ENCODE measurements at regions not wholly inside any gene's neighbourhood (a gene's known extent, or its start where the extent isn't known, plus 50 kb on each side); places are given as distances from the start of the nearest gene placed in this dataset.
"Not testable (repeated sequence)": the region's sequence is repeated elsewhere in the genome, so short reads cannot be mapped to it uniquely, and the experiment has no call there.

DNA sequence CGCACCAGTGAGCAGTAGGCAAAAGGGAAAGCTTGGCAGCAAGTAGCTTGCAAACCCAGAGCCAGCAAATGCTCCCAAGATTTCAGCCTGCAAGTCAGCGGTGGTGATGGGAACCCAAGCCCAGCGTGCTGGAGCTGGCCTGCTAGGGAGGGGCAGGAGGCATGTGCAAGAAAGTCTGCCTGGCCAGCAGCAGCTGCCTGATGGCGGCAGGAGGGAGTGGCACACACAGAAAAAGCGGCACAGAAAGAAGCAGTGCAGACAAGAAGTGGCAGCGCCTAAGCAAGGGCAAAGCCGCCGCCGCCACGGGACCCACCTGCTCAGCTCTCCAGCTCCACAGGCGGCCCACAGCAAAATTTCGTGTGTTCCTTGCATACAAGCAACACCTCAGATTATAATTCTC is 1206.5 kb upstream of the PABPC4L start:
- Mint-ChIP-seq H3K36me3 (ENCODE audit: low read depth) (no peaks in the 10 kb centered on the region), H3K4me3 (no peak overlapping the region), H3K9me3 (peaks cover 30% of the 10 kb centered on the region), H3K27me3 (ENCODE audit: low read depth) (peaks cover 3% of the 10 kb centered on the region), H3K4me1 (peaks cover 12% of the 10 kb centered on the region), H3K27ac (no peak overlapping the region)
- TF ChIP-seq CTCF (IDR thresholded peaks at IDR 0.05; ENCODE audit: unreplicated experiment in 3 of 3) = no peak

- peaks cover 30% of the 10 kb centered on the region for H3K9me3 Mint-ChIP-seq
- not testable (repeated sequence) for H3K36me3 Mint-ChIP-seq (ENCODE audit: low read depth); H3K4me1 Mint-ChIP-seq; H3K27me3 Mint-ChIP-seq (ENCODE audit: low read depth); H3K4me3 Mint-ChIP-seq; H3K27ac Mint-ChIP-seq
Observed at GRCh38 chr4:135406597-135406996, 1205.0 kb upstream of the PABPC4L start.

DNA sequence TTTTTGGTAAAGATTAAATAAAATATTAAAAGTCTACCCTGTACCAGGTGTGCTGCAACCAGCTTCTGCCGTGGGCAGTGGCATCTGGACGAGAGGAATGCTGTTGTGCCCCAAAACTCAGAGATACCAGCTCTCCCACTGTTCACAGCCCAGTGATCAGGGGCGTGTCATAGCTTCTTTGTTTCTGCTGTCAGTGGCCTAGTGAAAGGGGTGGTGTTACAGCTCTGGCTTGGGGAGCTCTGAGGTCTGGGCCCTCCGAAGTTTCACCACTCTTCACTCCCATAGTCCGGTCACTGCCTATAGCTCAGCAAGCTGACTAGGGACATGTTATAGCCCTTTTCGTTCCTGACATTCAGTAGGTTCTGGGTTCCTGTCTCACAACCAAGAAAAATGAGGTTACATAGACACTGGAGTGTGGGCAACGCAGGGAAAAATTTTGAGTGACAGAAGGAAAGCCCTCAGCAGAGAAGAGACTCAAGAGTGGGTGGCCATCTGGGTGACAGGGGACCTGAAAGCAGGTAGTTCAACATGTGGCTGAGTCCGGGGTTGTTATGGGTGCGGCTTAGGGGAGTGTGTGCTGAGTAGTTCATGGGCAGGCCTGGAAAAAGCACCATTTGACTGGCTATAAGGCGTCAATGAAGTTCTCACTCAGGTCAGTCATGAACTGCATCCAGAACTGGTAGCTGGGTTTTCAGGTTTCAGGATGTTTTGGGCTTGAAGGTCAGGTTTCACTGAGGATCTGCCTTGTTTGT is 1184.4 kb upstream of the PABPC4L start:
- Mint-ChIP-seq H3K36me3 (ENCODE audit: low read depth) (no peaks in the 10 kb centered on the region), H3K4me1 (no peaks in the 10 kb centered on the region), H3K27me3 (ENCODE audit: low read depth) (no peaks in the 10 kb centered on the region), H3K27ac (no peak overlapping the region), H3K4me3 (no peak overlapping the region), H3K9me3 (peaks cover 18% of the 10 kb centered on the region)
- TF ChIP-seq CTCF (IDR thresholded peaks at IDR 0.05; ENCODE audit: unreplicated experiment in 3 of 3) = no peak

DNA sequence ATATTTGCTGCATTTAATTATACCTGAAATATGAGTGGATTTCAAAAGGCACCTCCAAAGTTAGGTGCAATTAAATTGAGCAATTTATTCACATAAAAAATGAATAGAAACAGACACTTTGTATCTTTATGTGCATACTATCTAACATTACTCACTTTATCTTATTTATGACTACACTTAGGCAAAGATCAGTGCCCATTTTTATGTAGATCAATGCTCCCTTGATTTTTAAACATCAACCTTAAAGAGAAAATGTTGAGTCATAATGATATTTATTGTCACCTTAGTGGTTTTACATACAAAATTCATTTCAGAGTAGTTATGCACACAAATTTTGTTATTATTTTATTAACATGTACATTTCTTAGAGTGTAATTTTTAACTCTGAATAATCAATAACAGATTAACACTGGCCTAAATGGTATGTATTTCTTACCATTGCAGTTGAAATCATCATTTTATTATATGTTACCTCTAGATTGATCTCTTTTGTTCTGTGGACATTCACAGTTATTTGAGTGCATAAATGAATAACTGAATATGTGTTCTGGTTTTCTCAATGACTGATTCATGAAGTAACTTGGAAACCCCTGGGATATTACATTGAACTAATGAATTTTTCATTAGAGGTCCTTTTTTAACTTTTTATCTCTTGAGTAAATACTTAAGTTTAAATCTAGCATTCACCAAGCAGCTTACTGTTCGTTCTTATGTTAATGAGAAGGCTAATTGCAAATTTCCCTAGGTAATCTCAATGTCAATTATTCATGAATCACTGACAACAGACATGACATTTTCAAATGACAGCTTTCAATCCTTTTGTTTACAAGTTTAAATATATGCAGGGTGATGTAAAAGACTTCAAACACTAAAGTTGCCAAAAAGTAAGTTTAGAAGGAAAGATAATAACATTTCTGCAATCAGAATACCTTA is 1182.0 kb upstream of the PABPC4L start:
- Mint-ChIP-seq H3K27me3 (ENCODE audit: low read depth) (no peaks in the 10 kb centered on the region), H3K36me3 (ENCODE audit: low read depth) (no peaks in the 10 kb centered on the region), H3K4me3 (no peak overlapping the region), H3K4me1 (no peaks in the 10 kb centered on the region), H3K27ac (no peak overlapping the region), H3K9me3 (peaks cover 22% of the 10 kb centered on the region)
- TF ChIP-seq CTCF (IDR thresholded peaks at IDR 0.05; ENCODE audit: unreplicated experiment in 3 of 3) = no peak

DNA sequence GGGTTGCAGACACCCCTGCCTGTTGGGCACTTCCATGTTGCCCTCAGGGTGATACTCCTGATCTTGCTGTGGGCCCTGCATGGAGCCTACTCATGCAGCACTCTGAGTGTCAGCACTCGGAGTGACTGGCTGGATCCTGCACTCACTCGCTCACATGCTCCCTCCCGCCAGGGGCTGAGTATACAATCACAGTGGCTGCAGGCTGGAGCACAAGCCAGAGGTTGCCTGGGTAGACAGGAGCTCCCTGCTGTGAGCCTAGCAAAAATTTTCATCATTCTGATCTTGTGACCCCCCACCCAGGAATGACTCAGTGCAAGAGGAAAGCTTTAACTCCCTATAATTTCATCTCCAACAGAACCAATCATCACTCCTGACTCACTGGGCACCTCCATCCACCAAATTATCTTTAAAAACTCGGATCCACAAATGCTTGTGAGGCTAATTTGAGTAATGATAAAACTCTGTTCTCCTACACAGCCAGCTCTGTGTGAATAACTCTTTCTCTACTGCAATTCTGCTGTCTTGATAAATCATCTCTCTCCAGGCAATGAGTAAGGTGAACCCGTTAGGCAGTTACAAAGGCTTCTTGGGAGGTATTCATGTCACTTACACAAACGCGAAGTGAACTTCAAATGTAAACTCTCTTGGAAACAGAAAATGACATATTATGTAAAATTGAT is 1180.8 kb upstream of the PABPC4L start:
- Mint-ChIP-seq H3K9me3 (peaks cover 32% of the 10 kb centered on the region), H3K27ac (no peak overlapping the region), H3K4me1 (no peaks in the 10 kb centered on the region), H3K36me3 (ENCODE audit: low read depth) (no peaks in the 10 kb centered on the region), H3K4me3 (no peak overlapping the region), H3K27me3 (ENCODE audit: low read depth) (no peaks in the 10 kb centered on the region)
- no peak for TF ChIP-seq CTCF (IDR thresholded peaks at IDR 0.05; ENCODE audit: unreplicated experiment in 3 of 3)

GRCh38 chr4:135372131-135372530 is 1170.5 kb upstream of the PABPC4L start:
- Mint-ChIP-seq H3K27ac (no peak overlapping the region), H3K9me3 (peaks cover 19% of the 10 kb centered on the region), H3K4me3 (no peak overlapping the region), H3K27me3 (ENCODE audit: low read depth) (no peaks in the 10 kb centered on the region), H3K4me1 (no peaks in the 10 kb centered on the region), H3K36me3 (ENCODE audit: low read depth) (no peaks in the 10 kb centered on the region)
- TF ChIP-seq CTCF (IDR thresholded peaks at IDR 0.05; ENCODE audit: unreplicated experiment in 3 of 3) = no peak

Measured in nephron (organoid).